Sigmoid colon (tissue), 4 donors: ENCODE measurements at regions not wholly inside any gene's neighbourhood (a gene's known extent, or its start where the extent isn't known, plus 50 kb on each side); places are given as distances from the start of the nearest gene placed in this dataset.

Experiments
- CTCF ChIP-seq, 4 experiments: fragments of 450-650 bp in 3 of 4; fragments of 200-600 bp in 1 of 4; IDR thresholded peaks; one replicate each; pipeline ENCODE4 v1.5.1; 2016 to 2019; ENCODE audit warnings: antibody characterized with exemption in 4 of 4, mild to moderate bottlenecking in 3 of 4, moderate library complexity in 2 of 4
- EP300 ChIP-seq, 4 donors: sonication (generic); formaldehyde crosslinking; IDR thresholded peaks; one replicate each; pipeline ENCODE4 v1.6.1; 2017; ENCODE audit warnings: antibody characterized with exemption in 4 of 4
- POLR2A ChIP-seq, 2 donors: fragments of 450-650 bp; IDR thresholded peaks; one replicate each; pipeline ENCODE4 v1.6.1; 2016; ENCODE audit warnings: antibody characterized with exemption in 2 of 2, mild to moderate bottlenecking in 2 of 2, moderate library complexity in 2 of 2

DNA sequence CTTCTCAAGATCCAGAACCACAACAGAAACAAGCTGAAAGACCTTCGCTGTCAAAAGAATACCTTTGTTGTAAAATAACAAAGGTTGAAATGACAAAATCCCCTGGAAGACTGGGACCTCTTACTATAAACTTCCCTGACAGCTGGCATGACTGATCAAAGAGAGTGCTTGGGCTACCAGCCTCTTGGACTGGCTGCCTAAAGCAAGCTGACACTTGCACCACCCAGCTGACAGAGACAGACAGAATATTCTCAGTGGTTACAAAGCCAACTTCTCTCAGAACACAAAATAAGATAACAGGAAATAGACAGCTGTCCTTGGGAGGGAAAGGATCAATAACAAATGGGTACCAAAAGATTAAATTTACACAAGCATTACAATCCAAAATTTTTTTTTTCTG, 241.7 kb upstream of the SPOCK3 start:
- TF ChIP-seq CTCF (IDR thresholded peaks at IDR 0.05) (no peak), EP300 (IDR thresholded peaks at IDR 0.05) (no peak), POLR2A (IDR thresholded peaks at IDR 0.05) (no peak)
